ENCODE measurements at regions not wholly inside any gene's neighbourhood (a gene's known extent, or its start where the extent isn't known, plus 50 kb on each side); places are given as distances from the start of the nearest gene placed in this dataset.

DNA sequence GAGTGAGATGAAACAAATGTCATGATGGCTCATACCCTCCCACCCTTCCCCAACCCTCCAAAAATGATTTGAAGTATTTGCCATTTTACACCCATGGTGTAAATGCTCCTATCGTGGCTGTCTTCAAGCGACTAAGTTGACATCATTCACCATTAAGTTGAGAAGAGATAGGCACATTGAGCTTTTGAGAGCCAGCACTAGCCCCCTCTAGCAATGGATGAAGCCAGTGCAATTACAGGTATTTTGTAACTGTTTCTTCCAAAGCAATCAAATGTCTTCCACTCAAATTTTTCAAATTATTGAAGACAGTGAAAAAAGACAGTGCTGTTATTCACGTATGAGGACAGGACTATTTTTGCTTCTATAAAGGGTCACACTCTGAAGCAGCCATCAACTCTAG is 371.5 kb upstream of the KLF4 start:
- TF ChIP-seq CTCF (IDR thresholded peaks at IDR 0.05) (no peak), POLR2A (IDR thresholded peaks at IDR 0.05) (no peak)

Measured in adrenal gland (tissue), 5 donors.